WTC11 (cell line): ENCODE measurements at regions not wholly inside any gene's neighbourhood (a gene's known extent, or its start where the extent isn't known, plus 50 kb on each side); places are given as distances from the start of the nearest gene placed in this dataset.

Experiments
- ATAC-seq: fragments of 200-7000 bp; cut with Tn5 transposase; 2 replicates; pipeline ENCODE4 v1.10.0; 2021; ENCODE audit warnings: mild to moderate bottlenecking, moderate library complexity
- CTCF ChIA-PET: fragments of 300-600 bp; sonication (Branson Sonifier 250); formaldehyde crosslinking; loops from one replicate; lab custom pipeline; 2021; ENCODE audit warnings: antibody characterized with exemption; lab: Charles Lee
- POLR2A ChIA-PET: fragments of 350-600 bp; sonication (Branson Sonifier 250); formaldehyde crosslinking; loops from one replicate; lab custom pipeline; 2021; ENCODE audit warnings: antibody characterized with exemption; lab: Charles Lee
- DNase-seq: peaks from one replicate; pipeline ENCODE4 v3.0.0; 2021; ENCODE audit warnings: low spot score
- H3K27ac Mint-ChIP-seq: 2 replicates; pipeline ENCODE4 v1.8.0; 2021; ENCODE audit warnings: mixed read lengths
- H3K27me3 Mint-ChIP-seq: 2 replicates; pipeline ENCODE4 v1.8.0; 2021; ENCODE audit warnings: low read depth, mild to moderate bottlenecking, moderate library complexity, mixed read lengths
- H3K36me3 Mint-ChIP-seq: 2 replicates; pipeline ENCODE4 v1.8.0; 2021; ENCODE audit warnings: mixed read lengths
- H3K4me1 Mint-ChIP-seq: 2 replicates; pipeline ENCODE4 v1.8.0; 2022; ENCODE audit warnings: mixed read lengths
- H3K4me3 Mint-ChIP-seq: 2 replicates; pipeline ENCODE4 v1.8.0; 2021; ENCODE audit warnings: mild to moderate bottlenecking, moderate library complexity, mixed read lengths
- H3K9me3 Mint-ChIP-seq: 2 replicates; pipeline ENCODE4 v1.8.0; 2021; ENCODE audit warnings: mixed read lengths
- CBFB ChIP-seq: sonication (generic); formaldehyde crosslinking; IDR thresholded peaks from 2 replicates; pipeline ENCODE4 v1.8.1; 2022; ENCODE audit warnings: mild to moderate bottlenecking, low read depth, missing genetic modification reagents
- CREM ChIP-seq: sonication (generic); formaldehyde crosslinking; IDR thresholded peaks from 2 replicates; pipeline ENCODE4 v1.8.1; 2022; ENCODE audit warnings: mild to moderate bottlenecking, missing genetic modification reagents, moderate library complexity
- FOXP1 ChIP-seq: sonication (generic); formaldehyde crosslinking; IDR thresholded peaks from 2 replicates; pipeline ENCODE4 v1.8.0; 2022; ENCODE audit warnings: missing genetic modification reagents, mild to moderate bottlenecking, moderate library complexity, borderline replicate concordance
- GTF2I ChIP-seq: fragments of 250-450 bp; sonication (Bioruptor Pico); conservative IDR thresholded peaks from 2 replicates; pipeline ENCODE4 v1.4.0; 2021; ENCODE audit warnings: mild to moderate bottlenecking
- IRF1 ChIP-seq: sonication (generic); formaldehyde crosslinking; IDR thresholded peaks from 2 replicates; pipeline ENCODE4 v1.8.0; 2023; ENCODE audit warnings: missing genetic modification reagents
- JAZF1 ChIP-seq: fragments of 250-450 bp; sonication (Bioruptor Pico); IDR thresholded peaks from 2 replicates; pipeline ENCODE4 v1.9.0; 2021; ENCODE audit warnings: moderate library complexity, mild to moderate bottlenecking, inconsistent platforms
- MYBL2 ChIP-seq: sonication (generic); formaldehyde crosslinking; IDR thresholded peaks from 2 replicates; pipeline ENCODE4 v1.8.1; 2023; ENCODE audit warnings: mild to moderate bottlenecking, moderate library complexity, missing genetic modification reagents
- NR2C2 ChIP-seq: sonication (generic); formaldehyde crosslinking; IDR thresholded peaks from 2 replicates; pipeline ENCODE4 v1.8.0; 2022; ENCODE audit warnings: mild to moderate bottlenecking, missing genetic modification reagents
- OVOL2 ChIP-seq: fragments of 250-450 bp; sonication (Bioruptor Pico); IDR thresholded peaks from 2 replicates; pipeline ENCODE4 v1.9.0; 2021; ENCODE audit warnings: mild to moderate bottlenecking, borderline replicate concordance
- PRRX2 ChIP-seq: fragments of 250-450 bp; sonication (Bioruptor Pico); IDR thresholded peaks from 2 replicates; pipeline ENCODE4 v1.8.0; 2021; ENCODE audit warnings: mild to moderate bottlenecking
- SP1 ChIP-seq: sonication (generic); formaldehyde crosslinking; conservative IDR thresholded peaks from 2 replicates; pipeline ENCODE4 v1.8.1; 2022; ENCODE audit warnings: missing genetic modification reagents
- TEAD1 ChIP-seq: sonication (generic); formaldehyde crosslinking; IDR thresholded peaks from 2 replicates; pipeline ENCODE4 v1.8.0; 2022; ENCODE audit warnings: mild to moderate bottlenecking, missing genetic modification reagents
- TP53 ChIP-seq: sonication (generic); formaldehyde crosslinking; IDR thresholded peaks from 2 replicates; pipeline ENCODE4 v1.8.1; 2023; ENCODE audit warnings: mild to moderate bottlenecking, missing genetic modification reagents
- ZNF138 ChIP-seq: sonication (generic); formaldehyde crosslinking; conservative IDR thresholded peaks from 2 replicates; pipeline ENCODE4 v1.8.1; 2022; ENCODE audit warnings: mild to moderate bottlenecking, moderate library complexity, missing genetic modification reagents
- ZNF219 ChIP-seq: sonication (generic); formaldehyde crosslinking; IDR thresholded peaks from 2 replicates; pipeline ENCODE4 v1.8.0; 2023; ENCODE audit warnings: missing genetic modification reagents, mild to moderate bottlenecking, borderline replicate concordance
- ZNF232 ChIP-seq: sonication (generic); formaldehyde crosslinking; IDR thresholded peaks from 2 replicates; pipeline ENCODE4 v1.8.0; 2022; ENCODE audit warnings: mild to moderate bottlenecking, missing genetic modification reagents
- ZNF532 ChIP-seq: fragments of 250-450 bp; sonication (Bioruptor Pico); IDR thresholded peaks from 2 replicates; pipeline ENCODE4 v1.9.0; 2021; ENCODE audit warnings: mild to moderate bottlenecking, borderline replicate concordance
- TF ChIP-seq, protein P1 (sequence below): sonication (generic); formaldehyde crosslinking; conservative IDR thresholded peaks from 2 replicates; pipeline ENCODE4 v1.8.1; 2022; ENCODE audit warnings: mild to moderate bottlenecking, missing genetic modification reagents
- TF ChIP-seq, protein P2 (sequence below): fragments of 250-450 bp; sonication (Bioruptor Pico); conservative IDR thresholded peaks from 2 replicates; pipeline ENCODE4 v1.9.0; 2021; ENCODE audit warnings: mild to moderate bottlenecking
- TF ChIP-seq, protein P3 (sequence below): sonication (generic); formaldehyde crosslinking; IDR thresholded peaks from 2 replicates; pipeline ENCODE4 v1.8.0; 2022; ENCODE audit warnings: mild to moderate bottlenecking, missing genetic modification reagents
- TF ChIP-seq, protein P4 (sequence below): sonication (generic); formaldehyde crosslinking; IDR thresholded peaks from 2 replicates; pipeline ENCODE4 v1.8.1; 2023; ENCODE audit warnings: mild to moderate bottlenecking, missing genetic modification reagents

- Mint-ChIP-seq H3K4me1 (peaks cover 32% of the 10 kb centered on the region), H3K4me3 (peak overlapping the region; percentile 31), H3K27ac (no peak overlapping the region), H3K36me3 (no peaks in the 10 kb centered on the region), H3K9me3 (peaks cover 10% of the 10 kb centered on the region), H3K27me3 (peaks cover 32% of the 10 kb centered on the region)
- DNase-seq = no peak
- TF ChIP-seq TEAD1 (CRISPR knock-in tag) = no peak
- no peak for TF ChIP-seq NR2C2 (CRISPR knock-in tag)
- TF ChIP-seq ZNF138 (CRISPR knock-in tag) = no peak
- TF ChIP-seq TP53 (CRISPR knock-in tag) = no peak
- POLR2A ChIA-PET = interaction anchor here (2.2 kb wide), 1 partner anchor 22 kb away, joined by 13 read pairs; no protein-coding TSS in a partner anchor
- CTCF ChIA-PET = interaction anchor here (0.9 to 4.4 kb wide), 10 partner anchors 12 to 218 kb away, joined by 3 to 40 read pairs (median 6); no protein-coding TSS in a partner anchor
- no peak for ATAC-seq
Measured at GRCh38 chr1:23620605-23621004, 61.3 kb upstream of the ID3 start.

DNA sequence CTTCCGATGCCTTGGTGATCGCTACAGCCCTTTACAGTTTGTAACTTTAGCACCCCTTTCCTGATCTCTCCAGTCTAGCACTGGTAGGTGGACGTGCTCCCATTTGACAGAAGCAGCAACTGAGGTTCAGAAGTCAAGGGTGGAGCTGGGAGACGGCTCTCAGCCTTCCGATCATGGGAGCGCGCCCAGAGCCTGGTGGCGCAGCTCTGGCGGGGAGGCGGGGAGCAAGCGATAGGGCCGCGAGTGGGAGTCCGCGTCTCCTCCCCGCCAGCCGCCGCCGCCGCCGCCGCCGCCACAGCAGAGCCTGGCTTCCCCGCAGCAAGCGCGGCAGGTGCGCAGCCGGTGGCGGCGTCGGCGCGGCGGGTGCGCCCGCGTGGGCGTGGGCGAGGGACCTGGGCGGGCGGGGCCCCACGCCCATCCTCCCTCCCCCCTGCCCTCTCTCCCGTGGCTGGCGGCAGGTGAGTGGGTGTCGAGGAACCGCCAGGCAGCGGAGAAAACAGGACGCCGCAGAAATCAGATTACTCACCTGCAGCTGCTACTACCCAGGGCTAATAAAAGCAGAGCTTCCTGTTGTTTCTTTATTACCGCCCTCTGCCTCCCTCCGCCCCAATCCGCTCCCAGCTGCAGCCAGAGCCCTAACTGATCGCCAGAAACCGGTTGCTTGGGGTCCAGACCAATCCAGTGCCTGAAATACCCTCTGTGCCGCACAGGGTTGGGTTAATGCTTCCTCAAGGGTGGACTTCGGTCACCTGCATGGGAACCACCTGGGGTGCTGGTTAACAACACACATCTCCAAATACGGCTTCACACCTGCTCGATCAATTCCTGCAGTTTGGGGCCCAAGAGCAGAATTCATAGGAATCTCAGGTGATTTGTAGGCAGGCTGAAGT is 60.2 kb upstream of the ID3 start:
- peak overlapping the region; percentile 69 for H3K4me3 Mint-ChIP-seq
- ChIA-PET POLR2A (interaction anchor here (0.6 to 2.2 kb wide), 8 partner anchors 9 to 79 kb away, joined by 3 to 13 read pairs (median 4); partner anchors contain the start of gene ID3), CTCF (interaction anchor here (0.9 to 4.4 kb wide), 11 partner anchors 13 to 123 kb away, joined by 3 to 40 read pairs (median 6); partner anchors contain the start of gene ID3)
- no peaks in the 10 kb centered on the region for H3K36me3 Mint-ChIP-seq
- peak; percentile 91 for ATAC-seq
- peak overlapping the region; percentile 72; the same call in 1 of the 2 replicates for H3K27ac Mint-ChIP-seq
- H3K4me1 Mint-ChIP-seq = peaks cover 32% of the 10 kb centered on the region
- peak; percentile 71 for DNase-seq
- H3K9me3 Mint-ChIP-seq = peaks cover 9% of the 10 kb centered on the region
- H3K27me3 Mint-ChIP-seq = peaks cover 32% of the 10 kb centered on the region
- 0 out of 2 replicates have a peak, but pooled peaks have one; percentile 71 for TF ChIP-seq FOXP1 (CRISPR knock-in tag)
- TF ChIP-seq NR2C2 (CRISPR knock-in tag) = no peak
- no peak for TF ChIP-seq ZNF219
- TF ChIP-seq OVOL2 (CRISPR knock-in tag) = no peak
- peak; percentile 40; the same call in 1 of the 2 replicates for TF ChIP-seq SP1 (CRISPR knock-in tag)
- TF ChIP-seq IRF1 (CRISPR knock-in tag) = no peak
- TF ChIP-seq, protein P1, sequence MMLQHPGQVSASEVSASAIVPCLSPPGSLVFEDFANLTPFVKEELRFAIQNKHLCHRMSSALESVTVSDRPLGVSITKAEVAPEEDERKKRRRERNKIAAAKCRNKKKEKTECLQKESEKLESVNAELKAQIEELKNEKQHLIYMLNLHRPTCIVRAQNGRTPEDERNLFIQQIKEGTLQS (CRISPR knock-in tag) = no peak
- TF ChIP-seq, protein P2, sequence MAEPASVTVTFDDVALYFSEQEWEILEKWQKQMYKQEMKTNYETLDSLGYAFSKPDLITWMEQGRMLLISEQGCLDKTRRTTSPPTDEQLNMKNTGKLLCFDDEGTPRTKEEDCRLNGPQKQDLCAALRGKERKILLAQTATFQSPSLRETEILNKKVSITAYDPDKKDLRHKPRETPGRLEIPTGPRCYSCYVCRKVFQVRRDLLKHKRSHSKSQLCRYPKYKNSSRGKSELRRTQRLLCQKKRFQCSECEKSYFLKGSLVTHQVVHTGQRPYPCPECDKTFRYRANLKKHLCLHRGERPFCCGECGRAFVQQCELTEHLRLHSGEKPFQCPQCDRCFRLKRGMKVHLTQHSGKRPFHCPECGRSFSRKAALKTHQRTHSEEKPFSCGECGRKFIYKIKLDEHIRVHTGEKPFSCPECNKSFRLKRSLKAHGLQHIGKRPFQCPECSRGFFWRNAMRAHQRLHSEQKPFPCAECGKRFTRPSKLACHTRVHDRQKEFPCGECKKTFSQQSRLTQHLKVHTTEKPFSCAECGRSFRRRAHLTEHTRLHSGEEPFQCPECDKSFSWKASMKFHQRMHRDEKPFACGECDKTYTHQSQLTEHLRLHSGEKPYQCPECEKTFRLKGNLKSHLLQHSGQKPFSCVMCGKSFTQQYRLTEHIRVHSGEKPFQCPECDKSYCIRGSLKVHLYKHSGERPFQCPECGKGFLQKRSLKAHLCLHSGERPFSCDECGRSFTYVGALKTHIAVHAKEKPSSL = no peak
- no peak for TF ChIP-seq ZNF232 (CRISPR knock-in tag)
- TF ChIP-seq, protein P3, sequence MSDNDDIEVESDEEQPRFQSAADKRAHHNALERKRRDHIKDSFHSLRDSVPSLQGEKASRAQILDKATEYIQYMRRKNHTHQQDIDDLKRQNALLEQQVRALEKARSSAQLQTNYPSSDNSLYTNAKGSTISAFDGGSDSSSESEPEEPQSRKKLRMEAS (CRISPR knock-in tag) = peak; percentile 33; the same call in 1 of the 2 replicates
- TF ChIP-seq CBFB (CRISPR knock-in tag) = no peak
- 0 out of 2 replicates have a peak, but pooled peaks have one; percentile 48 for TF ChIP-seq ZNF532 (CRISPR knock-in tag)
- TF ChIP-seq, protein P4, sequence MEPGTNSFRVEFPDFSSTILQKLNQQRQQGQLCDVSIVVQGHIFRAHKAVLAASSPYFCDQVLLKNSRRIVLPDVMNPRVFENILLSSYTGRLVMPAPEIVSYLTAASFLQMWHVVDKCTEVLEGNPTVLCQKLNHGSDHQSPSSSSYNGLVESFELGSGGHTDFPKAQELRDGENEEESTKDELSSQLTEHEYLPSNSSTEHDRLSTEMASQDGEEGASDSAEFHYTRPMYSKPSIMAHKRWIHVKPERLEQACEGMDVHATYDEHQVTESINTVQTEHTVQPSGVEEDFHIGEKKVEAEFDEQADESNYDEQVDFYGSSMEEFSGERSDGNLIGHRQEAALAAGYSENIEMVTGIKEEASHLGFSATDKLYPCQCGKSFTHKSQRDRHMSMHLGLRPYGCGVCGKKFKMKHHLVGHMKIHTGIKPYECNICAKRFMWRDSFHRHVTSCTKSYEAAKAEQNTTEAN (CRISPR knock-in tag) = no peak
- TF ChIP-seq CREM (CRISPR knock-in tag) = 0 out of 2 replicates have a peak, but pooled peaks have one; percentile 9
- peak; percentile 77; the same call in 1 of the 2 replicates for TF ChIP-seq GTF2I (CRISPR knock-in tag)
- TF ChIP-seq MYBL2 (CRISPR knock-in tag) = no peak
- TF ChIP-seq JAZF1 = no peak
- no peak for TF ChIP-seq PRRX2
